Fibroblast of the aortic adventitia (primary cell): ENCODE measurements at regions not wholly inside any gene's neighbourhood (a gene's known extent, or its start where the extent isn't known, plus 50 kb on each side); places are given as distances from the start of the nearest gene placed in this dataset.
"Not testable (repeated sequence)": the region's sequence is repeated elsewhere in the genome, so short reads cannot be mapped to it uniquely, and the experiment has no call there.

ENCODE experiments used
- DNase-seq: peaks from one replicate; pipeline ENCODE4 v3.0.0-alpha.2; 2010; ENCODE audit warnings: low read depth
- H3K4me3 ChIP-seq: 2 replicates; pipeline ENCODE4 v1.5.1; 2011; ENCODE audit warnings: low read depth, mild to moderate bottlenecking, control low read depth, low read length, moderate library complexity
- TF ChIP-seq, protein P1 (sequence below): IDR thresholded peaks from 2 replicates; pipeline ENCODE4 v1.5.1; 2011; ENCODE audit warnings: mild to moderate bottlenecking, low read length, control low read depth, inconsistent platforms; ENCODE audit not compliant: insufficient read depth

DNA sequence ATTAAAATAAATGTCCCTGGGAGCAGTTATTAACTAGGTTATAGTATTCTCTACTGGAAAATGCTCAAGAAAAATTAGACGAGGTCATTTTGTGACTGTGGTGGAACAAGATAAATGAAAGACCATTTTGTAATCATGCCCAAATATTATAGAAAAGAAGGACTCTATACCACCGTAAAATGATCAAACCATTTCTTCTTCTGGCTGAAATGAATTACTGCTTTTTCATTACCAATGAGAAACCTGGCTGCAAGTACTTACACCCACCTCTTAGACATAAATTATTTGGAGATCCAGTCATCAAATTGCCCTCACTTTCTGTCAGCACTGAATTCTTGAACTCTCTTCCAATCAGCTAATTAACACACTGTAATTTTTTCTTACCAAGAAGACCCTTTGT lies 74.2 kb upstream of the FSIP2 start:
- no peak for DNase-seq
- H3K4me3 ChIP-seq, result no peak overlapping the region
- TF ChIP-seq, protein P1, sequence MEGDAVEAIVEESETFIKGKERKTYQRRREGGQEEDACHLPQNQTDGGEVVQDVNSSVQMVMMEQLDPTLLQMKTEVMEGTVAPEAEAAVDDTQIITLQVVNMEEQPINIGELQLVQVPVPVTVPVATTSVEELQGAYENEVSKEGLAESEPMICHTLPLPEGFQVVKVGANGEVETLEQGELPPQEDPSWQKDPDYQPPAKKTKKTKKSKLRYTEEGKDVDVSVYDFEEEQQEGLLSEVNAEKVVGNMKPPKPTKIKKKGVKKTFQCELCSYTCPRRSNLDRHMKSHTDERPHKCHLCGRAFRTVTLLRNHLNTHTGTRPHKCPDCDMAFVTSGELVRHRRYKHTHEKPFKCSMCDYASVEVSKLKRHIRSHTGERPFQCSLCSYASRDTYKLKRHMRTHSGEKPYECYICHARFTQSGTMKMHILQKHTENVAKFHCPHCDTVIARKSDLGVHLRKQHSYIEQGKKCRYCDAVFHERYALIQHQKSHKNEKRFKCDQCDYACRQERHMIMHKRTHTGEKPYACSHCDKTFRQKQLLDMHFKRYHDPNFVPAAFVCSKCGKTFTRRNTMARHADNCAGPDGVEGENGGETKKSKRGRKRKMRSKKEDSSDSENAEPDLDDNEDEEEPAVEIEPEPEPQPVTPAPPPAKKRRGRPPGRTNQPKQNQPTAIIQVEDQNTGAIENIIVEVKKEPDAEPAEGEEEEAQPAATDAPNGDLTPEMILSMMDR, result no peak

DNA sequence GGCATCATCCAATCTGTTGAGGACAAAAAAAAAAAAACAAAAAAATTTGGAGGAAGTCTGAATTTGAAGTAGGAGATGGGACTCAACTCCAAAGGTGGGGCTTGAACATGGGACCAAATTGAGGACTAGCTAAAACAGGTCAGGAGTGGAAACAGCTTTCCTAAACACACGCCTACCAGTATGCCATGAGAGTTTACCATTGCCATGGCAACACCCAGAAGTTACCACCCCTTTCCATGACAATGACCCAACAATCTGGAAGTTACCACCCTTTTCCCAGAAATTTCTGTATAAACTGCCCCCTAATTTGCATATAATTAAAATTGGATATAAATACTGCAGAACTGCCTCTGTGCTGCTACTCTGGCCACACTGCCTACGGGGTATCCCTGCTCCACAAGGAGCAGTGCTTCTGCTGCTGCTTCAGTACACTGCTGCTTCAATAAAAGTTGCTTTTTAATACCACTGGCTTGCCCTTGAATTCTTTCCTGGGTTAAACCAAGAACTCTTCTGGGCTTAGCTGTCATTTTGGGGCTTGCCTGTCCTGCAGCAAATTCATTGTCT lies 73.3 kb upstream of the FSIP2 start:
- no peak for DNase-seq
- H3K4me3 ChIP-seq, result no peak overlapping the region
- TF ChIP-seq, protein P1, result no peak

DNA sequence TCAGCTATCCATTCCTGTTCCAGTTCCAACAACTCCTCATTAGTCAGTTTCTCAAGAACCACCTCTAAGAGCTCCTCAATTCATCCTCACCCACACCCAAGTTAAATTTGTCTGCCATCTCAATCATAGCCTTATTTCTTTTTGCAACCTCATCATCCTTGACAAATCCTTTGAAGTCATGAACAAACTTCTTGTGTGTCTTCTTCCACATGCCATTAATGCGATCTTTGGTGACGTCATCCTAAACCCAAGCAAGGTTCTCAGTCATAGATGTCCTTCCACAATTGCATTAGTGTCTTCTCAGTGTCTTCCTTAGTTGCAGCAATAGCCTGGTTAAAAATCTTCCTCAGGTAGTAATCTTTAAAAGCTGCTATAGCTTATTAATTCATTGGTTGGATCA lies 71.2 kb upstream of the FSIP2 start:
- DNase-seq, result no peak
- TF ChIP-seq, protein P1, result no peak
- no peak overlapping the region for H3K4me3 ChIP-seq

DNA sequence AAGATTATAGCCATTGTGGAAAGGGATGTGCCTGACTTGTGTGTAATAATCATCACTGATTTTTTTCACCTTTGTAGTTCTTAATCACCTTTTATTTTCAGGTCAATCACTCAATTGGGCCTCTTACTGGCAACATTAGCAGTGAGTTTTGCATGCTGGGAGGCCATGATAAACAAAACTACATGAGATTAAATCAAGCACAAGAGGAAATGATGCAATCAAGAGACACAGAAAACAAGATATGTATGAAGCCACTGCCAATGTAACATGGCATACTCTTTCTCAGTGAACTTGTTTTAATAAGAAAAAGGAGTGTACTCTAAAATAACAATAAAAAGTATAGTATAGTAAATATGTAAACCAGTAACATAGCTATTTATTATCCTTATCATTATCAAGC lies 69.9 kb upstream of the FSIP2 start:
- TF ChIP-seq, protein P1, result no peak
- H3K4me3 ChIP-seq, result no peak overlapping the region

DNA sequence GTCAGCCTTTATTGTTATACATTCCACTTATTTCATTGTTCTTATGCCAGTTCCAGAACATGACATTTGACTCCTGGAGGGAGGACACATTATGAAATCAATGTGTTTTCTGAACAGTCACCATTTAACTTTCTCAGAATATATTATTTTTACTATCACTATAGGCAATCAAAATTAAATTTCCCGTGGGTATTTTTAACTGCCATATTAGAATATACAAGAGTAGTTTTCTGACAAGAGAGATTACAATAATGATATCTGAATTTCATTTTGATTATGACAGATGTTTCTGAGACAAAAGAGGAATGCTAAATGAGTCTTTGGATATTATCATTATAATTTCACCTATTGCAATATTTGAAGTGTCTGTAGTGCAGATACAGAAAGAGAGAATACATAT lies 64.4 kb upstream of the FSIP2 start:
- DNase-seq, result no peak
- TF ChIP-seq, protein P1, result no peak
- no peak overlapping the region for H3K4me3 ChIP-seq

More for the DNA sequence above, 69.9 kb upstream of the FSIP2 start:
- DNase-seq, result peak; percentile 11

DNA sequence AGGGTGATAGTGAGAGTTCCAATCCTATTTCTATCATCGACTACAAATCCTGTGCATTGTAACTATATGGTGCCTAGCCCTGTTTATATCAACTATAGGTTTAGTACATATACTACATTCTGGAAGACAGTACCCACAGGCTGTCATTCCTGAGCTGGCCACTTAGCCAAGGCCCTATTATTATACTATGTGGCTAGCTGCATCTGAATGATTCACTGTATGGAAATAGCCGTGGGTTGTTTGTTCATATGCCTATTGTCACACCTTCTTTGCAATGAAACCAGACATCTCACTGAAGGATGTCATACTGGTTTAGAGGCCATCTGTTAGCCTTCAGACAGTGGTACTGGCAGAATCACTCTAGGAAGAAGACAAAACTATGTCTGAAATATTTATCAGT lies 62.3 kb upstream of the FSIP2 start:
- TF ChIP-seq, protein P1, result no peak
- no peak overlapping the region for H3K4me3 ChIP-seq
- DNase-seq, result no peak

DNA sequence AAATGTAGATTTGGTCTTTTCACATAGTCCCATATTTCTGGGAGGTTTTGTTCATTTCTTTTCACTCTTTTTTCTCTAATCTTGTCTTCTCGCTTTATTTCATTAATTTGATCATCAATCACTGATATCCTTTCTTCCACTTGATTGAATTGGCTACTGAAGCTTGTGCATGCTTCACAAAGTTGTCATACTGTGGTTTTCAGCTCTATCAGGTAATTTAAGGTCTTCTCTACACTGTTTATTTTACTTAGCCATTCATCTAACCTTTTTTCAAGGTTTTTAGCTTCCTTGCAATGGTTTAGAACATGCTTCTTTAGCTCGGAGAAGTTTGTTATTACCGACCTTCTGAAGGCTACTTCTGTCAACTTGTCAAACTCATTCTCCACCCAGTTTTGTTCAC lies 51.6 kb upstream of the FSIP2 start:
- not testable (repeated sequence) for DNase-seq, H3K4me3 ChIP-seq
